ENCODE measurements at regions not wholly inside any gene's neighbourhood (a gene's known extent, or its start where the extent isn't known, plus 50 kb on each side); places are given as distances from the start of the nearest gene placed in this dataset.

DNA sequence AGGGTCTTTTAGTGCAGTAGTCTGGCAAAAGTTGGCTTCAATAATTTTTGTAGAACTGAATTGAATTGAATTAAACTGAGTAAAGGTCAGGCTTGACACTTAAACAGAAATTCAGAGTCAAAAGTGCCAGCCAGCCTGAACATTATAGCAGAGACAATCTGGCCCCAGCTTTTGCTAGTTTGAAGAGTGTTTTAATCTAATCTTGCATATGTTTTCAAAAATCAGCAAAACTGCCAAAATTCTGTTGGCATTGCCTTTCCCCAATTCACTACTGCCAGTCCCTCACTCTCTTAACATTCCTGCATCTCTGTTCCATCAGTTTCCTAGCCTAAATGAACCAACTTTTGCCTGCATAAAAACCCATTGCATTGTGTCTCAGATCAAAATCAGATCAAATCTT is 403.8 kb downstream of the NUF2 start:
- TF ChIP-seq EZH2 (IDR thresholded peaks at IDR 0.05; ENCODE audit: insufficient read depth, low read length), result no peak
- TF ChIP-seq, protein P1, sequence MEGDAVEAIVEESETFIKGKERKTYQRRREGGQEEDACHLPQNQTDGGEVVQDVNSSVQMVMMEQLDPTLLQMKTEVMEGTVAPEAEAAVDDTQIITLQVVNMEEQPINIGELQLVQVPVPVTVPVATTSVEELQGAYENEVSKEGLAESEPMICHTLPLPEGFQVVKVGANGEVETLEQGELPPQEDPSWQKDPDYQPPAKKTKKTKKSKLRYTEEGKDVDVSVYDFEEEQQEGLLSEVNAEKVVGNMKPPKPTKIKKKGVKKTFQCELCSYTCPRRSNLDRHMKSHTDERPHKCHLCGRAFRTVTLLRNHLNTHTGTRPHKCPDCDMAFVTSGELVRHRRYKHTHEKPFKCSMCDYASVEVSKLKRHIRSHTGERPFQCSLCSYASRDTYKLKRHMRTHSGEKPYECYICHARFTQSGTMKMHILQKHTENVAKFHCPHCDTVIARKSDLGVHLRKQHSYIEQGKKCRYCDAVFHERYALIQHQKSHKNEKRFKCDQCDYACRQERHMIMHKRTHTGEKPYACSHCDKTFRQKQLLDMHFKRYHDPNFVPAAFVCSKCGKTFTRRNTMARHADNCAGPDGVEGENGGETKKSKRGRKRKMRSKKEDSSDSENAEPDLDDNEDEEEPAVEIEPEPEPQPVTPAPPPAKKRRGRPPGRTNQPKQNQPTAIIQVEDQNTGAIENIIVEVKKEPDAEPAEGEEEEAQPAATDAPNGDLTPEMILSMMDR (IDR thresholded peaks at IDR 0.05; ENCODE audit: insufficient read depth, low read depth, low read length), result no peak
- Mint-ChIP-seq H3K27me3 (ENCODE audit: low read depth, unreplicated experiment) (no peaks in the 10 kb centered on the region), H3K9me3 (ENCODE audit: unreplicated experiment) (peaks cover 3% of the 10 kb centered on the region), H3K27ac (ENCODE audit: unreplicated experiment) (no peak overlapping the region), H3K4me3 (ENCODE audit: unreplicated experiment) (no peak overlapping the region), H3K36me3 (ENCODE audit: low read depth, unreplicated experiment) (no peaks in the 10 kb centered on the region), H3K4me1 (ENCODE audit: low read depth, unreplicated experiment) (no peaks in the 10 kb centered on the region)
- H3K4me1 ChIP-seq (ENCODE audit: insufficient read depth, low read length), result no peaks in the 10 kb centered on the region
- H3K9me3 ChIP-seq (ENCODE audit: insufficient read depth, low read depth, low read length), result no peaks in the 10 kb centered on the region
- no peak overlapping the region for H2AFZ ChIP-seq (ENCODE audit: low read depth, low read length)
- H3K27me3 ChIP-seq (ENCODE audit: insufficient read depth, low read length), result no peaks in the 10 kb centered on the region
- H3K9ac ChIP-seq (ENCODE audit: low read length), result no peak overlapping the region
- FAIRE-seq (no peak), DNase-seq (ENCODE audit: low read depth) (no peak)
- no peaks in the 10 kb centered on the region for H3K36me3 ChIP-seq (ENCODE audit: insufficient read depth, low read length)
- no peaks in the 10 kb centered on the region for H4K20me1 ChIP-seq (ENCODE audit: insufficient read depth, low read length)
- H3K79me2 ChIP-seq (ENCODE audit: insufficient read depth, low read length), result no peaks in the 10 kb centered on the region
- no peak overlapping the region for H3K4me2 ChIP-seq (ENCODE audit: low read length)
- no peak overlapping the region for H3K27ac ChIP-seq (ENCODE audit: low read depth, low read length)
- no peak overlapping the region for H3K4me3 ChIP-seq (ENCODE audit: insufficient read depth, low read depth, low read length)

DNA sequence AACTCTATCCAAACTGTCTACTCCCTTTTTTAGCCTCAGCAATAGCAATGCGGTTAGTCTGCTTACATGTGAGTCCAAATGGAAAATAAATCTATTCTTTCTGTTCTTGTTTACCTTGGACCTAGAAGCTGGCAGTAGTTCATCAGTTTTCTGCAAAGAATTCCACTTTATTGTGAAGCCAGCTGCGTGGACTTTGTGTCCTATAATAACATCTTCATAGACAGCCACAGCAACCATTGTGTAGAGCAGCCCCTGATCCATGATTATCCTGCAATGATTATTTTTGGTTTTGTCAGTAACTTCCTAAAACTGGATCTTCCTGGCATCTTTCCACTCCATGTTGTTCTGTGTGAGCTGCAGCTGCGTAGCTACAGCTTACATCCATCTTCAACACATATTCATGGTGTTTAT is 408.7 kb downstream of the NUF2 start:
- TF ChIP-seq, protein P1 (IDR thresholded peaks at IDR 0.05; ENCODE audit: insufficient read depth, low read depth, low read length), result no peak
- no peak for TF ChIP-seq EZH2 (IDR thresholded peaks at IDR 0.05; ENCODE audit: insufficient read depth, low read length)
- H3K4me3 Mint-ChIP-seq (ENCODE audit: unreplicated experiment), result no peak overlapping the region
- H3K4me1 ChIP-seq (ENCODE audit: insufficient read depth, low read length), result no peaks in the 10 kb centered on the region
- no peak overlapping the region for H3K27ac Mint-ChIP-seq (ENCODE audit: unreplicated experiment)
- no peaks in the 10 kb centered on the region for H3K27me3 ChIP-seq (ENCODE audit: insufficient read depth, low read length)
- H3K79me2 ChIP-seq (ENCODE audit: insufficient read depth, low read length), result no peaks in the 10 kb centered on the region
- H3K27me3 Mint-ChIP-seq (ENCODE audit: low read depth, unreplicated experiment), result no peaks in the 10 kb centered on the region
- H3K4me2 ChIP-seq (ENCODE audit: low read length), result no peak overlapping the region
- H3K4me3 ChIP-seq (ENCODE audit: insufficient read depth, low read depth, low read length), result no peak overlapping the region
- no peaks in the 10 kb centered on the region for H3K36me3 Mint-ChIP-seq (ENCODE audit: low read depth, unreplicated experiment)
- H3K27ac ChIP-seq (ENCODE audit: low read depth, low read length), result no peak overlapping the region
- H4K20me1 ChIP-seq (ENCODE audit: insufficient read depth, low read length), result no peaks in the 10 kb centered on the region
- peaks cover 3% of the 10 kb centered on the region for H3K9me3 Mint-ChIP-seq (ENCODE audit: unreplicated experiment)
- DNase-seq (ENCODE audit: low read depth), result peak; percentile 45
- no peak for FAIRE-seq
- H3K9me3 ChIP-seq (ENCODE audit: insufficient read depth, low read depth, low read length), result no peaks in the 10 kb centered on the region
- no peaks in the 10 kb centered on the region for H3K4me1 Mint-ChIP-seq (ENCODE audit: low read depth, unreplicated experiment)
- no peak overlapping the region for H3K9ac ChIP-seq (ENCODE audit: low read length)
- H3K36me3 ChIP-seq (ENCODE audit: insufficient read depth, low read length), result no peaks in the 10 kb centered on the region
- H2AFZ ChIP-seq (ENCODE audit: low read depth, low read length), result no peak overlapping the region

DNA sequence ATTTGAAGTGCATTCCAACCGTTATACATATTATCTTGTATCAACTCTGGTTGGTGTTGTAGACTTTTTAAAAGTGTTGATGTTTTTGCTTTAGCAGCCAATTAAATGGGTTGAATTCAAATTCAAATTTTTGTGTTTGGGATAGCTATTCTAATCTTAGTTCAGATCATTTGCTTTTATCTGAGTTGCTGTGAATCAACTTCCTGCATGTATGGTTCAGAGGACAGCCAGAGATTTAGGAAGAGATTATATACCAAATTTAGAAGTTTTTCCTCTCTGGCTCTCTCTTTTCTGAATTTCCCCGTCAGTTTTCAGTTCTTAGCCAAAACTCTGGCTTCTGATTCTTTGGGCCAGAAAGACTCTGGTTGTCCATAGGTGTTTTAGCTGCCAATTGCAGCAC is 415.5 kb downstream of the NUF2 start:
- no peaks in the 10 kb centered on the region for H3K36me3 ChIP-seq (ENCODE audit: insufficient read depth, low read length)
- H3K4me1 Mint-ChIP-seq (ENCODE audit: low read depth, unreplicated experiment), result no peaks in the 10 kb centered on the region
- H3K36me3 Mint-ChIP-seq (ENCODE audit: low read depth, unreplicated experiment), result no peaks in the 10 kb centered on the region
- no peak for TF ChIP-seq EZH2 (IDR thresholded peaks at IDR 0.05; ENCODE audit: insufficient read depth, low read length)
- TF ChIP-seq, protein P1 (IDR thresholded peaks at IDR 0.05; ENCODE audit: insufficient read depth, low read depth, low read length), result no peak
- no peaks in the 10 kb centered on the region for H3K79me2 ChIP-seq (ENCODE audit: insufficient read depth, low read length)
- peak; percentile 14 for DNase-seq (ENCODE audit: low read depth)
- no peaks in the 10 kb centered on the region for H4K20me1 ChIP-seq (ENCODE audit: insufficient read depth, low read length)
- no peaks in the 10 kb centered on the region for H3K27me3 Mint-ChIP-seq (ENCODE audit: low read depth, unreplicated experiment)
- no peak for FAIRE-seq
- H3K9me3 ChIP-seq (ENCODE audit: insufficient read depth, low read depth, low read length), result no peaks in the 10 kb centered on the region
- no peak overlapping the region for H3K4me2 ChIP-seq (ENCODE audit: low read length)
- H3K4me1 ChIP-seq (ENCODE audit: insufficient read depth, low read length), result no peaks in the 10 kb centered on the region
- H3K4me3 Mint-ChIP-seq (ENCODE audit: unreplicated experiment), result no peak overlapping the region
- no peaks in the 10 kb centered on the region for H3K27me3 ChIP-seq (ENCODE audit: insufficient read depth, low read length)
- H3K4me3 ChIP-seq (ENCODE audit: insufficient read depth, low read depth, low read length), result no peak overlapping the region
- no peak overlapping the region for H3K9ac ChIP-seq (ENCODE audit: low read length)
- H3K9me3 Mint-ChIP-seq (ENCODE audit: unreplicated experiment), result no peaks in the 10 kb centered on the region
- H3K27ac ChIP-seq (ENCODE audit: low read depth, low read length), result no peak overlapping the region
- H2AFZ ChIP-seq (ENCODE audit: low read depth, low read length), result no peak overlapping the region
- no peak overlapping the region for H3K27ac Mint-ChIP-seq (ENCODE audit: unreplicated experiment)

Data from astrocyte (in vitro differentiated cells and primary cell).